ENCODE measurements at regions not wholly inside any gene's neighbourhood (a gene's known extent, or its start where the extent isn't known, plus 50 kb on each side); places are given as distances from the start of the nearest gene placed in this dataset.

DNA sequence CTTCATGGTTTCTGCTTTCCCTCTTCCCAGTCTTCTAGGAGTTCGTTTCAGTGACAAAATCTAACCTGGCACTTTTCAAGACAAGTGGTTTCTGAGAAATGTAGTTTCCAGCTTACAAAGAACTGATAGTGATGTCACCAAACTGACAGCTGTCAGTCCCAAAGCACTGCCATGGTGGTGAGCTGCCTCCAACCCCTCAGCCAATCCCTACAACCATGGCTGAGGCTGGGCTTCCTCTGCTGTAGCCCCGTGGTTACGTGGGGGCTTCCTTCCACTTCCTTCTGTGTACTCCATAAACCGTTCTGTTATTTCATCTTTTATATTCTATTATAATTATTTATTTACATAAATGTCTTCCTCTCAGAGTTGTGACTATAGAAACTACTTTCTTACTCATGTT is 198.6 kb upstream of the AGA start:
- TF ChIP-seq POLR2AphosphoS5 (IDR thresholded peaks at IDR 0.05) (no peak), POLR2A (IDR thresholded peaks at IDR 0.05) (no peak)
- TF ChIP-seq, protein P1, sequence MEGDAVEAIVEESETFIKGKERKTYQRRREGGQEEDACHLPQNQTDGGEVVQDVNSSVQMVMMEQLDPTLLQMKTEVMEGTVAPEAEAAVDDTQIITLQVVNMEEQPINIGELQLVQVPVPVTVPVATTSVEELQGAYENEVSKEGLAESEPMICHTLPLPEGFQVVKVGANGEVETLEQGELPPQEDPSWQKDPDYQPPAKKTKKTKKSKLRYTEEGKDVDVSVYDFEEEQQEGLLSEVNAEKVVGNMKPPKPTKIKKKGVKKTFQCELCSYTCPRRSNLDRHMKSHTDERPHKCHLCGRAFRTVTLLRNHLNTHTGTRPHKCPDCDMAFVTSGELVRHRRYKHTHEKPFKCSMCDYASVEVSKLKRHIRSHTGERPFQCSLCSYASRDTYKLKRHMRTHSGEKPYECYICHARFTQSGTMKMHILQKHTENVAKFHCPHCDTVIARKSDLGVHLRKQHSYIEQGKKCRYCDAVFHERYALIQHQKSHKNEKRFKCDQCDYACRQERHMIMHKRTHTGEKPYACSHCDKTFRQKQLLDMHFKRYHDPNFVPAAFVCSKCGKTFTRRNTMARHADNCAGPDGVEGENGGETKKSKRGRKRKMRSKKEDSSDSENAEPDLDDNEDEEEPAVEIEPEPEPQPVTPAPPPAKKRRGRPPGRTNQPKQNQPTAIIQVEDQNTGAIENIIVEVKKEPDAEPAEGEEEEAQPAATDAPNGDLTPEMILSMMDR (IDR thresholded peaks at IDR 0.05 in 8 of 11, conservative IDR thresholded peaks at IDR 0.05 in 3 of 11) = no peak
